Keratinocyte (primary cell): ENCODE measurements at regions not wholly inside any gene's neighbourhood (a gene's known extent, or its start where the extent isn't known, plus 50 kb on each side); places are given as distances from the start of the nearest gene placed in this dataset.

ENCODE experiments used
- DNase-seq: peaks from one replicate; pipeline ENCODE4 v3.0.0-alpha.2; 2011; ENCODE audit warnings: low read depth, missing footprints, low spot score
- FAIRE-seq: peaks from 2 replicates; lab custom pipeline; 2011; peaks lifted over from hg19 to GRCh38; lab: Jason Lieb, UNC
- H2AFZ ChIP-seq: 2 replicates; pipeline ENCODE4 v1.6.0; 2012; ENCODE audit warnings: low read length, control low read depth, inconsistent platforms; ENCODE audit not compliant: control insufficient read depth
- H3K27ac ChIP-seq: 2 replicates; pipeline ENCODE4 v1.5.1; 2011; ENCODE audit warnings: low read length; ENCODE audit not compliant: control insufficient read depth, insufficient read depth
- H3K27me3 ChIP-seq: 3 replicates; pipeline ENCODE4 v1.6.0; 2011; ENCODE audit warnings: low read length; ENCODE audit not compliant: control insufficient read depth, insufficient read depth; ENCODE audit errors: extremely low read depth
- H3K36me3 ChIP-seq, 2 experiments: 2 replicates in 1 of 2; 3 replicates in 1 of 2; pipeline ENCODE4 v1.5.1; 2011; ENCODE audit warnings: low read length in 2 of 2, mild to moderate bottlenecking in 1 of 2; ENCODE audit not compliant: control insufficient read depth in 2 of 2, insufficient read depth in 2 of 2; ENCODE audit errors: extremely low read depth in 1 of 2
- H3K4me1 ChIP-seq: 3 replicates; pipeline ENCODE4 v1.5.1; 2011; ENCODE audit warnings: low read length; ENCODE audit not compliant: control insufficient read depth, insufficient read depth; ENCODE audit errors: extremely low read depth
- H3K4me2 ChIP-seq: 3 replicates; pipeline ENCODE4 v1.6.0; 2011; ENCODE audit warnings: low read depth, low read length; ENCODE audit not compliant: control insufficient read depth, insufficient read depth; ENCODE audit errors: extremely low read depth
- H3K4me3 ChIP-seq, 3 experiments: fragments of 200-600 bp in 1 of 3; sonication (generic) in 1 of 3; 2 replicates in 2 of 3; 3 replicates in 1 of 3; pipeline ENCODE4 v1.5.1; 2011 to 2016; ENCODE audit warnings: low read length in 3 of 3, mild to moderate bottlenecking in 3 of 3, control low read depth in 2 of 3, inconsistent platforms in 1 of 3, low read depth in 1 of 3, mixed read lengths in 1 of 3, mixed run types in 1 of 3, moderate library complexity in 1 of 3; ENCODE audit not compliant: control insufficient read depth in 2 of 3, insufficient read depth in 2 of 3; ENCODE audit errors: extremely low read depth in 1 of 3
- H3K79me2 ChIP-seq: 2 replicates; pipeline ENCODE4 v1.6.0; 2012; ENCODE audit warnings: low read length; ENCODE audit not compliant: control insufficient read depth, insufficient read depth
- H3K9ac ChIP-seq: 3 replicates; pipeline ENCODE4 v1.6.0; 2011; ENCODE audit warnings: low read length; ENCODE audit not compliant: control insufficient read depth, insufficient read depth; ENCODE audit errors: extremely low read depth
- H3K9me1 ChIP-seq: 3 replicates; pipeline ENCODE4 v1.6.0; 2011; ENCODE audit warnings: low read length; ENCODE audit not compliant: control insufficient read depth, insufficient read depth; ENCODE audit errors: extremely low read depth
- H3K9me3 ChIP-seq: 2 replicates; pipeline ENCODE4 v1.5.1; 2012; ENCODE audit warnings: low read depth, low read length; ENCODE audit not compliant: control insufficient read depth
- H4K20me1 ChIP-seq: 3 replicates; pipeline ENCODE4 v1.6.0; 2011; ENCODE audit warnings: low read length; ENCODE audit not compliant: control insufficient read depth, insufficient read depth; ENCODE audit errors: extremely low read depth
- CTCF ChIP-seq, 3 experiments: IDR thresholded peaks in 1 of 3; conservative IDR thresholded peaks in 1 of 3; optimal IDR thresholded peaks in 1 of 3; 2 replicates in 2 of 3; 3 replicates in 1 of 3; pipeline versions ENCODE3 to v1.5.1; 2011; ENCODE audit warnings: low read length in 3 of 3, mild to moderate bottlenecking in 3 of 3, moderate library complexity in 2 of 3, control low read depth in 1 of 3, inconsistent platforms in 1 of 3; ENCODE audit not compliant: insufficient read depth in 2 of 3; ENCODE audit errors: extremely low read depth in 1 of 3
- EZH2 ChIP-seq: IDR thresholded peaks from one replicate; pipeline ENCODE4 v1.6.1; 2012; ENCODE audit warnings: inconsistent platforms, mild to moderate bottlenecking, low read length, moderate library complexity
- dilution Hi-C: fragments of 300-500 bp; cut with MboI; formaldehyde crosslinking; loops from one replicate; pipeline ENCODE4 v1.7.0; 2020; ENCODE audit warnings: low sequenced_read_pairs; ENCODE audit not compliant: extremely low pct_ligation_motif_present

GRCh38 chr4:125430086-125430485 lies 115.3 kb downstream of the FAT4 start:
- Histone ChIP-seq H3K79me2 (no peaks in the 10 kb centered on the region), H3K4me1 (no peaks in the 10 kb centered on the region), H3K9me1 (no peaks in the 10 kb centered on the region), H3K9me3 (no peaks in the 10 kb centered on the region), H3K4me3 (no peak overlapping the region), H3K4me2 (no peak overlapping the region), H3K27ac (no peak overlapping the region), H3K9ac (no peak overlapping the region), H2AFZ (no peak overlapping the region), H3K36me3 (no peaks in the 10 kb centered on the region), H3K27me3 (no peaks in the 10 kb centered on the region), H4K20me1 (no peaks in the 10 kb centered on the region)
- DNase-seq (no peak), FAIRE-seq (no peak)
- dilution Hi-C loops: no loop called here
- TF ChIP-seq CTCF (optimal IDR thresholded peaks at IDR 0.05 in 1 of 3, IDR thresholded peaks at IDR 0.05 in 1 of 3, conservative IDR thresholded peaks at IDR 0.05 in 1 of 3; ENCODE audit: extremely low read depth in 1 of 3, insufficient read depth in 2 of 3, low read length in 3 of 3) (no peak), EZH2 (no peak)

- Histone ChIP-seq H3K36me3 (no peaks in the 10 kb centered on the region), H3K4me2 (no peak overlapping the region), H3K79me2 (no peaks in the 10 kb centered on the region), H3K4me1 (no peaks in the 10 kb centered on the region), H4K20me1 (no peaks in the 10 kb centered on the region), H2AFZ (no peak overlapping the region), H3K9me1 (no peaks in the 10 kb centered on the region), H3K4me3 (no peak overlapping the region), H3K27ac (no peak overlapping the region), H3K9ac (no peak overlapping the region), H3K27me3 (no peaks in the 10 kb centered on the region), H3K9me3 (no peaks in the 10 kb centered on the region)
- DNase-seq (no peak), FAIRE-seq (no peak)
- dilution Hi-C loops: no loop called here
- no peak for TF ChIP-seq EZH2
- peak in 1 of 3 experiments; percentile 8 for TF ChIP-seq CTCF (optimal IDR thresholded peaks at IDR 0.05 in 1 of 3, IDR thresholded peaks at IDR 0.05 in 1 of 3, conservative IDR thresholded peaks at IDR 0.05 in 1 of 3; ENCODE audit: extremely low read depth in 1 of 3, insufficient read depth in 2 of 3, low read length in 3 of 3)
These were observed 117.3 kb downstream of the FAT4 start for GRCh38 chr4:125432078-125432477.
